ENCODE measurements at regions not wholly inside any gene's neighbourhood (a gene's known extent, or its start where the extent isn't known, plus 50 kb on each side); places are given as distances from the start of the nearest gene placed in this dataset.
A peak's percentile ranks its signal among the peaks of the same experiment; 100 is the strongest.

GRCh38 chr7:131111792-131112191 is 215.9 kb upstream of the MKLN1 start:
- TF ChIP-seq POLR2A (IDR thresholded peaks at IDR 0.05) (no peak), EP300 (IDR thresholded peaks at IDR 0.05) (peak in 1 of 4 donors; percentile 57)
- Histone ChIP-seq H3K36me3 (peaks cover 0 to 3% (median 0%) of the 10 kb centered on the region in 4 donors), H3K27ac (peak overlapping the region; percentile 95 to 100 (median 100)), H3K9me3 (no peaks in the 10 kb centered on the region), H3K4me3 (peak overlapping the region in 1 of 4 donors; percentile 91), H3K4me1 (peaks cover 26 to 39% (median 33%) of the 10 kb centered on the region in 4 donors), H3K27me3 (no peaks in the 10 kb centered on the region)
- ATAC-seq (ENCODE audit: low FRiP score in 2 of 2) (no peak), DNase-seq (no peak)
- 55 to 62% methylated on average over 3 of the region's 3 CpGs for WGBS, 2 donors

GRCh38 chr7:131112431-131112830 is 215.2 kb upstream of the MKLN1 start:
- Histone ChIP-seq H3K36me3 (peaks cover 0 to 3% (median 0%) of the 10 kb centered on the region in 4 donors), H3K9me3 (no peaks in the 10 kb centered on the region), H3K4me1 (peaks cover 26 to 39% (median 33%) of the 10 kb centered on the region in 4 donors), H3K4me3 (no peak overlapping the region), H3K27me3 (no peaks in the 10 kb centered on the region), H3K27ac (peak overlapping the region in 1 of 4 donors; percentile 100)
- DNase-seq (no peak), ATAC-seq (ENCODE audit: low FRiP score in 2 of 2) (no peak)
- 64 to 76% methylated on average over 1 of the region's 1 CpG for WGBS, 2 donors
- TF ChIP-seq EP300 (IDR thresholded peaks at IDR 0.05) (no peak), POLR2AphosphoS5 (IDR thresholded peaks at IDR 0.05) (no peak)

DNA sequence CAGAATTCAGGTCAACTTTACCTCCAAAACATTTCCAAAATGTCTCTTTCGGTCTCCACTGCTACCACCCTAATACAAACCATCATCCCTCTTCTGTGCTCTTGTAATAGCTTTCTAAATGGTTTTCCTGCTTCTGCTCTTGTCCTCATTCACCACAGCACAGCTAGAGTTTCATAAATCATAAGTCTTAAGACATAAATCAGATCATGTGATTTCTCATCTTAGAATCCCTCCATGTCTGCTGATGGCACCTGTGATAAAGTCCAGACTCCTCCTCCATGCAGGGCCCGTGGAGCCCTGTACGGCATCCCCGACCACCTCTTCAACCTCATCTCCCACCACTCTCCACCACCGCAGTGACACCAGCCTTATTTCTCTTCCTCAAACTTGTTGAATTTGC is 212.3 kb upstream of the MKLN1 start:
- no peaks in the 10 kb centered on the region for H3K36me3 ChIP-seq
- TF ChIP-seq EP300 (IDR thresholded peaks at IDR 0.05) (no peak), POLR2A (IDR thresholded peaks at IDR 0.05) (no peak), POLR2AphosphoS5 (IDR thresholded peaks at IDR 0.05) (no peak), CTCF (IDR thresholded peaks at IDR 0.05) (no peak)
- WGBS, 2 donors = 69 to 81% methylated on average over 5 of the region's 5 CpGs
- no peak overlapping the region for H3K4me3 ChIP-seq
- H3K27me3 ChIP-seq = no peaks in the 10 kb centered on the region
- H3K27ac ChIP-seq = no peak overlapping the region
- ATAC-seq (ENCODE audit: low FRiP score in 2 of 2) (no peak), DNase-seq (no peak)
- H3K4me1 ChIP-seq = peaks cover 15 to 24% (median 18%) of the 10 kb centered on the region in 4 donors
- peaks cover 0 to 4% (median 0%) of the 10 kb centered on the region in 4 donors for H3K9me3 ChIP-seq

DNA sequence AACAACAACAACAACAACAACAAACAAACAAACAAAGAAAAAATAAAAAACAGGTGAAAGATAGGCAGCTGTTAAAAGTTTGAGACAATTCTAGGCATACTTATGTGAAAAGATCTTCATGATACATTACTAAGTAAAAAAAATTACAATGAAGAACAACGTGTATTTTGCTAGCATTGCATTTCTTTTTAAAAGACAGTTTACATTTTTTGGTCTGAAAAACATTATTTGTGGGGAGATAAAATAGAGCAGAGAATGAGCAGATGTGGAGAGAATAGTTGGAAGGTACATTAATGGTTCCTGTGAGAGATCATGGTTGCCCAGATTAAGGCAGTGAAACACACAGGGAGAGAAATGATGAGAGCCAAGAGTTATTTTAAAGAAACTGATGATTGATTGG is 210.2 kb upstream of the MKLN1 start:
- no peaks in the 10 kb centered on the region for H3K36me3 ChIP-seq
- H3K4me3 ChIP-seq = no peak overlapping the region
- ATAC-seq (ENCODE audit: low FRiP score in 2 of 2) = no peak
- H3K27me3 ChIP-seq = no peaks in the 10 kb centered on the region
- peaks cover 0 to 4% (median under 1%) of the 10 kb centered on the region in 4 donors for H3K4me1 ChIP-seq
- WGBS, 2 donors = 74 to 86% methylated on average over 1 of the region's 1 CpG
- peaks cover 0 to 4% (median 0%) of the 10 kb centered on the region in 4 donors for H3K9me3 ChIP-seq
- no peak for DNase-seq
- H3K27ac ChIP-seq = no peak overlapping the region
- no peak for TF ChIP-seq CTCF (IDR thresholded peaks at IDR 0.05)
- no peak for TF ChIP-seq POLR2A (IDR thresholded peaks at IDR 0.05)
- no peak for TF ChIP-seq EP300 (IDR thresholded peaks at IDR 0.05)
- no peak for TF ChIP-seq POLR2AphosphoS5 (IDR thresholded peaks at IDR 0.05)

DNA sequence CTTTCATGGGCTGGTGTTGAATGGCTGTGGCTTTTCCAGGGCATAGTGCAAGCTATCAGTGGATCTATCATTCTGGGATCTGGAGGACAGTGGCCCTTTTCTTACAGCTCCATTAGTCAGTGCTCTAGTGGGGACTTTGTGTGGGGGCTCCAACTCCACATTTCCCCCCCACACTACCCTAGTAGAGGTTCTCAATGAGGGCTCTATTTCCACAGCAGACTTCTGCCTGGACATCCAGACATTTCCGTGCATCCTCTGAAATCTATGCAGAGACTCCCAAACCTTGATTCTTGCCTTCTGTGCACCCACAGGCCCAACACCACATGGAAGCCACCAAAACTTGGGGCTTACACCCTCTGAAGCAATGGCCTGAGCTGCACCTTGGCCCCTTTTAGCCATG is 208.3 kb upstream of the MKLN1 start:
- no peak for TF ChIP-seq EP300 (IDR thresholded peaks at IDR 0.05)
- TF ChIP-seq POLR2A (IDR thresholded peaks at IDR 0.05) = no peak
- no peak for TF ChIP-seq POLR2AphosphoS5 (IDR thresholded peaks at IDR 0.05)
- TF ChIP-seq CTCF (IDR thresholded peaks at IDR 0.05) = no peak
- ATAC-seq (ENCODE audit: low FRiP score in 2 of 2) = no peak
- H3K27ac ChIP-seq = no peak overlapping the region
- no peaks in the 10 kb centered on the region for H3K27me3 ChIP-seq
- no peak overlapping the region for H3K4me3 ChIP-seq
- H3K4me1 ChIP-seq = no peaks in the 10 kb centered on the region
- WGBS, 2 donors = 91 to 100% methylated on average over 1 of the region's 1 CpG
- H3K9me3 ChIP-seq = peaks cover 0 to 4% (median 0%) of the 10 kb centered on the region in 4 donors
- no peak for DNase-seq
- H3K36me3 ChIP-seq = no peaks in the 10 kb centered on the region

DNA sequence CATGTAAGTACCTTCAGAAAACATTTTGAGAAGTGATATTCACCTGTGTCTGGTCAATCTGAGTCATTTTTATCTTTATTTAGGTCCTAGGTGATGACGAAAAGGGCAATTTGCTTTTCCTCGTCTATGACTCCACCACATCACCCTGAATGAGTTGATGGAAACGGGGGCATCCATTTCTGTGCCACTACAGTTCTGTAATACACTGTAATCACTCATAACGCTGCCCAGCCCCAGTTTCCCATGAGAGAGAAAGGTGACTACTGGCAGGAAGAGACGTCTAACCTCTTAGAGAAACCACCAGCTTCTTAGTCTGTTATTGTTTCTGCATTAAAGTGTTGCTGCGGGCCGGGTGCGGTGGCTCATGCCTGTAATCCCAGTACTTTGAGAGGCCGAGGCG is 205.3 kb upstream of the MKLN1 start:
- Histone ChIP-seq H3K27me3 (no peaks in the 10 kb centered on the region), H3K4me1 (no peaks in the 10 kb centered on the region), H3K4me3 (no peak overlapping the region), H3K36me3 (no peaks in the 10 kb centered on the region), H3K9me3 (peaks cover 0 to 4% (median 0%) of the 10 kb centered on the region in 4 donors), H3K27ac (no peak overlapping the region)
- WGBS, 2 donors = 94% methylated on average over 10 of the region's 10 CpGs
- no peak for DNase-seq
- TF ChIP-seq POLR2A (IDR thresholded peaks at IDR 0.05) = no peak
- TF ChIP-seq CTCF (IDR thresholded peaks at IDR 0.05) = no peak
- no peak for TF ChIP-seq POLR2AphosphoS5 (IDR thresholded peaks at IDR 0.05)
- TF ChIP-seq EP300 (IDR thresholded peaks at IDR 0.05) = no peak
- ATAC-seq (ENCODE audit: low FRiP score in 2 of 2) = no peak

Measured in upper lobe of left lung (tissue), 6 donors.